UCSD-AML1 (cell line): ENCODE measurements at regions not wholly inside any gene's neighbourhood (a gene's known extent, or its start where the extent isn't known, plus 50 kb on each side); places are given as distances from the start of the nearest gene placed in this dataset.

Source experiments
- DNase-seq: peaks from one replicate; lab custom pipeline; 2025; ENCODE audit not compliant: unreplicated experiment; lab: John Stamatoyannopoulos, UW

DNA sequence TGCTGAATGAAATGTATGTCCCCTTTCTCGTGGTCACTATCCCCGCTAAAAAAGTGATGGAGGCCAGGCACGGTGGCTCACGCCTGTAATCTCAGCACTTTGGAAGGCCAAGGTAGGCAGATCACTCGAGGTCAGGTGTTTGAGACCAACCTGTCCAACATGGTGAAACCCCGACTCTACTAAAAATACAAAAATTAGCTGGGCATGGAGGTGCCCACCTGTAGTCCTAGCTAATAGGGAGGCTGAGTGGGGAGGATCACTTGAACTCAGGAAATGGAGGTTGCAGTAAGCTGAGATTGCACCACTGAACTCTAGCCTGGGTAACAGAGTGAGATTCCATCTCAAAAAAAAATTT, 91.4 kb upstream of the MKLN1 start:
- DNase-seq, result no peak

DNA sequence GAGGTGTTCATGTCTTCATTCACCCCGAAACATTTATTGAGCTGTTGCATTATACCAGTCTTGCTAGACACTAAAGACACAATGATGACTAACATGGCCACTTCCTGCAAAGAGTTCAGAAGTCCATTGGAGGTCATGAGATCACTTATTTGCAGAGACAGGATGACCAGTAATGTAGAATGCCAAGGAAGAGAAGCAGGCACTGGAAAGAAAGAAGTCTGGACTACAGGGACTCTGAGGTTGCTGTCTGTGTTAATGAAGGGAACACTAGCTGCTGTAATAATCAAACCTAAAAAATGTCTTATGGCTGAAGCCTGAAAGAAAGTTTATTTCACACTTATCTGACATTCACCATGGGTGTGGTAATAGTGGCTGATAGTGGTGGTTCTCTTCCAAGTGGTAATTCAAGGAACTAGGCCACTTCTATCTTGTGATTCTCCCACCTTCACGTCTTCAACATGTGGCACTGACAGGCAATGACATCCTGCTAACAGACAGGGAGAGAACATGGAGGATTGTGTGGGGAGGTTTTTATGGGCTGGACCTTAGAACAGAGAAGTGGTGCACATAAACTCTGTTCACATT, 89.2 kb upstream of the MKLN1 start:
- DNase-seq, result no peak

DNA sequence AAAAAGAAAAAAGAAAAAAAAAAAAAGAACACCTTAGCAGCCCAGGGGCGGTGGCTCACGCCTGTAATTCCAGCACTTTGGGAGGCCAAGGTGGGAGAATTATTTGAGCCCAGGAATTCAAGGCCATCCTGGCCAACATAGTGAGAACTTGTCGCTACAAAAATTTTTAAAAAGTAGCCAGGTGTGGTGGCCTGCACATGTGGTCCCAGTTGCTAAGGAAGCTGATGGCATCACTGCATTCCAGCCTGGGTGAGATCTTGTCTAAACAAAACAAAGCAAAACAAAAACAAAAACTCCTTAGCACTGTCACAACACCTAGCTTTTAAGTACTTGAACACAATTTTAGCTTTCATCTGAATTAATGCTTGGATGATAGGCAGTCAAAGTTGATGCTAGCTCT, 86.3 kb upstream of the MKLN1 start:
- DNase-seq, result no peak

DNA sequence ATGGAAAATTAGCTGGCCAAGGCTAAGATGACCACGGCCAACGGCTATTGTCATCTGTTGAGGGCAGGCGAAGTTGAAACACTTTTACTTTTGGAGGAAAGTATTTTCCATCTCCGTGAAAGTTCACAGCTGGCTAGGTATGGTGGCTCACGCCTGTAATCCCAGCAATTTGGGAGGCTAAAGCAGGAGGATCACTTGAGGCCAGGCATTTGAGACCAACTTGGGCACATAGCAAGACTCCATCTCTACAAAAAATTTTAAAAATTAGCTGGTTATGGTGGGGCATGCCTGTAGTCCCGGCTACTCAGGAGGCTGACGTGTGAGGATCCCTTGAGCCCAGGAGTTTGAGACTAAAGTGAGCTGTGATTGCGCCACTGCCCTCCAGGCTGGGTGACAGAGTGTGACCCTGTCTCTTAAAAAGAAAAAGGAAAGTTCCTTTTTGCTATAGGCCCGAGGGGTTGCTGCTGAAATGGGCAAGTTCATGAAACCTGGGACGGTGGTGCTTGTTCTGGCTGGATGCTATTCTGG, 85.5 kb upstream of the MKLN1 start:
- no peak for DNase-seq

DNA sequence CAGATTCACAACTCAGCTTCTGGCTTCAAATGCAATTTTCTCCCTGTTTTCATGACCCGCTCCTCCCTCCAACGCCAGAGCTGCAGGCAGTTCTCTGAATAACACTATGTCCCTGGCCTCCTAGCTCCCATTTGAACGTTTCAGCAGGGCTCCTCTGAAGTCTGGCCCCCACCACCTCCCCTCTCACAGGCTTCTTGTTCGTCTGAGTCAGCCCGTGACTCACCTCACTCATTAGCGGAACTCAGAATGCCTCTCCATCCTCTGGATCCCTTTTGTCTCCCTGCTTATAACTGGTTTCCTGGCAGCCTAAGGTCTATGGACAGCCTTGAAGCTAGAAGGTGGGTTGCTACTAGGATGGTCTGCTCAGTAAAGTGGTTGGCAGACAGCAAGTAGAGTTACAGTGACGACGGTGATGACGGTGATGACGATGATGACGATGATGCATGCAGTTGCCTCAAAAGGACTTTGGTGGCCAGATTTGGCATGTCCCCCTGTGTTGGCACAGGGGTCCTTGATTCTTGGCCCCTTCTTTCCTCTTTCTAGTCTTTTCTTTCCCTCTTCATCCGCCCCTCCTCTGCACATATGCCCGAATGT, 83.3 kb upstream of the MKLN1 start:
- DNase-seq, result no peak

DNA sequence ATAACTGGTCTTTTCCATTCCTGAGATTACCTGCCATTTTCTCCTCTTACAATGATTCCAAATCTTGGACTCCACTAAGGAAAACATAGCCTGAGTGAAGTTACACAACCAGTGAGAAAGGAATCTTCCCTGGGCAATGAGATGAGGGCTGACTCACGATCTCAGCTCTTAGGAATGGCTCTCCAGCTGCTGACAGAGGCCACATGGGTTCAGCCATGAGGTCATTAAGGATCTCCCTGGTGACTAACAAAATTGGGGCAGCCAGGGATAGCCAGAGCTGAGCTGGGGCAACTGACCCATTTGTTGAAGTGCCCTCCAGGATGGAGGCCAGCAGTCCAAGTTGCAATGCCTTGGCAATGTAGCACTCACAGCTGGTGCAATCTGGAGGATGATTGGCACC, 78.7 kb upstream of the MKLN1 start:
- no peak for DNase-seq

DNA sequence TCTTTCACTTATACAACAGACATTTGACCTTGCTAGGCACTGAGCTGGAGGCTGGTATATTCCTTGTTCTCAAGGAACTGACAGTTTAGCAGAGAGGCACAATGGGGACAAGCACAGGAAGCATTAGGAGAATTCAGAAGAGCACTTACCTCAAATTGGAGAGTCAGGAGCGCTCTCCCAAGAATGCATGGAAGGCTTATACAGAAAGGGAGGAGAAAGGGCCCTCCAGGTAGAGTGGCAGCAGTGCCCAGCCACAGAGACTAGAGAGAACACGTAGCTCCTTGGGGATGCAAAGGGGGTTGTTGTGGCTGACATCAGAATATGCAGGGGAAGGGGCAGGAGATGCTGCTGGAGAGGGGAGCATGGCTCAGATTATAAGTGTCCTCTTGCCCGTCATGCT, 78.2 kb upstream of the MKLN1 start:
- DNase-seq, result no peak

DNA sequence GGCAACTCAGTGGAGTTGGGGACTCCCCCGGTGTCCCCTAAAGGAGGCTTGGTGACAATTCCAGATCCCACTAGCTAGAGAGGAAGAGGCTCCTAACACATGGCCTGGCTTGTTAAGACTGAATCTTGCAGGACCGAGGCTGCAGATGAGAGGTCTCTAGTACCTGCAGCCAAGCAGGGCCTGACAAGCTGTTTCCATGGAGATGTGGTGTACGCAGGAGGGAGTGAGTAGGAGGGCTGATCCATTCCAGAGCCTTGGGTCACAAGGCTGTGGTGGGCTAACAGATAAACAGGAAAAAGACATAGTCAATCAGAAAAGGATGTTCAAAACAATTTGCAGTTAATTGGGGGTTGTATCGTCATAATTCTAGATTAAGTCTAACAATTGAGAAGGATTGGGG, 77.3 kb upstream of the MKLN1 start:
- no peak for DNase-seq

DNA sequence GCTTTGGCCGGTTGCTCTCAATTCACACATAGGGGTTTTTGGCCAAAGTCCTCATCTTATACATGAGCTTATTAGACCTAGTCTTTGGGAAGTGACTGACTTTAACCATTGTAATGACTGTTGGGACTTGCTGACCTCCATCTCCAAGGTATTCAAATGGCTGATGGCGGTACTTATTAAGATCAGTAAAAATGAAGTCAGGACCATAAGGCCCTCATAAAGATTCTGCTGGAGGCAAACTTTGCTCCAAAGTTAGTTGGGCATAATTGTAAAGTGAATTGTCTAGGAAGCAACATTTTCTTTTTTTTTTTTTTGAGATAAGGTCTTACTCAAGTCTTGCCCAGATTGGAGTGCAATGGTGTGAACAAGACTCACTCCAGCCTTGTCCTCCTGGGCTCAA, 76.3 kb upstream of the MKLN1 start:
- no peak for DNase-seq

DNA sequence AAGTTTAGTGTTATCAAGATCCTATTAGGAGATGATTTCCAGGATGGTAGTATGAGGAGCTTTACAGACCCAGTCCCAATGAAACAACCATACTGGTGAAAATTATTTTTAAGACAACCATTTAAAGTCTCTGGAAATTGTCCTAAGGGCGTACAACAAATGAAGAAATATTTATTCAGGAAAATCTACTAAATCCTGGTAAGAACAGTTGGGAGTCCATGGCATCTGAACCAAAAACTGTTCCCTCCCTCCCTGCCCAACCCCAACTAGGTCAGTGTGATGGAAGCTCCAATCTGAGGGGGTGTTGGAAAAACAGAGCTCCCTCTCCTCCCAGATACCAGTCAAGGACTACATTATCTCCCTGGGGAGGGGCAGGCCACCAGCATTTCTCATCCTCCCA, 74.7 kb upstream of the MKLN1 start:
- DNase-seq, result no peak

DNA sequence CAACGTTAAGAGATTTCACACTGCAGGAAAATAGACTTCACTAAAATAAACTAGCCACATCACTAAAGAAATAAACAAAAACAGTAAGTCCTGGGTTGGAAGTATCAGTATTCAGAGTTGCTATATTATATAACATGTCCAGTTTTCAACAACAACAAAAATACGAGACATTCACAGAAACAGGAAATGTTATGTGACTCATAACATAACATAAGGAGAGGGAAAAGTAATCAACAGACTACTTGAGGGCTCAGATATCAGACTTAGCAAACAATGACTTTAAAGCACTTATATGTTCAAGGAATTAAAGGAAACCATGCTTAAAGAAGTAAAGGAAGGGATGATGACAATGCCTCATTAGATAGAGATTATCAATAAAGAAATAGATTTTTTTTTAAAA, 73.5 kb upstream of the MKLN1 start:
- DNase-seq, result no peak

DNA sequence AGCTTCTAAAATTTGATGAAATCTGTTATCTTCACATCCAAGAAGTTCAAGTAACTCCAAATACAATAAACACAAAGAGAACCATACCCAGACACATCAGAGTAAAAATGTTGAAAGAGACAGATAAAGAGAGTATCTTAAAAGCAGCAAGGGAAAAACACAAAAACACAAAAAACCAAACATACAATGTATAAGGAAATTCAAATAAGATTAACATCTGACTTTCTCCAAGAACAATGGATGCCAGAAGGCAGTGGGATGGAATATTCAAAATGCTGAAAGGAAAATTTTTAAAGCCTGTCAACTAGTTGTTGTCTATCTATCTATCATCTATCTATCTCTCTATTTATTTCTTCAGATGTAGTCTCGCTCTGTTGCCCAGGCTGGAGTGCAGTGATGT, 72.4 kb upstream of the MKLN1 start:
- no peak for DNase-seq

DNA sequence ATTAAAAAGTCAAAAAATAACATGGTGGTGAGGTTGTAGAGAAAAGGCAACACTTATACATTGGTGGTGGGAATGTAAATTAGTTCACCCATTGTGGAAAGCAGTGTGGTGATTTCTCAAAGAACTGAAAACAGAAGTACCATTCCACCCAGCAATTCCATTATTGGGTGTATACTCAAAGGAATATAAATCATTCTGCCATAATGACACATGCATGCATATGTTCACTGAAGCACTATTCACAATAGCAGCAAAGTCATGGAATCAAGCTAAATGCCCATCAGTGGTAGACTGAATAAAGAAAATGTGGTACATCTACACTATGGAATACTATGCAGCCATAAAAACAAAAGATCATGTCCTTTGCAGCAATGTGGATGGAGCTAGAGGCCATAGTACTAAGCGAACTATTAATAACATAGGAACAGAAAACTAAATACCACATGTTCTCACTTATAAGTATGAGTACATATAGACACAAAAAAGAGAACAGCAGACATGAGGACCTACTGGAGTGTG, 66.1 kb upstream of the MKLN1 start:
- DNase-seq, result no peak

DNA sequence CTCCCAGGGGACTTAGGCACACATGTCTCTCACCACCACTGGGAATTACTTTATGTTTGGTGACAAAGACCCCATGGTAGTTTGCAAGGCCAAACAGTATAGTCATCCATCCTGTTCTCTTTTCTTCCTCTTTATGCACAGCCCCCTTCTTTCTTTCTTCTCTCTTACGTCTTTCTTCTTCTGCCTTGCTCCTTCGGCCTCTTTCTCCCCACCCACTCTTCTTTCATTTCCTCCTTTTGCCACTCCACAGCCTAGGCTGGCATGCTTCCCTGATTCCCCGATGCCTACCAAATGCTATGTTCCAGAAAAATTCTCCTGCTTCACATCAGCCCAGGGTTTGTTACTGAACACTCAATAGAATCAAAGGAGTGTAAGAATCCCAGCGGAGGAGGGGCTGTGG, 62.4 kb upstream of the MKLN1 start:
- no peak for DNase-seq

DNA sequence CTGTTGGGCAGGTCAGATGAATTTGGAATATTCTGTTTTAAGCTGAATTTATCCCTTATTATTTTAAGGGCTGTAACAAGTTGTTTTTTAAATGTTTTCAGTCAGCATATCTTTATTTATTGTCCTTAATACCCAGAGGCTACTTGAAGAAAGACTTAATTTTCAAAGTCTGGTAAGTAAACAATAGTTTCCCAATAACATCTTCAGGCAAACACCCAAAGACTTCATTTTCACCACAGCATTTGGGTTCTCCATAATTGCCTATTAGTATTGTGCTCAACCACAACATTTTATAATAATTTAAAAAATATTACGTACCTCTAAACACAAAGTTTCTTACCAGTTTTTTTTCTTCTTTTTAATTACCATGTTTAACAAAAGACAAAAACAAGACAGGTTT, 60.0 kb upstream of the MKLN1 start:
- no peak for DNase-seq

DNA sequence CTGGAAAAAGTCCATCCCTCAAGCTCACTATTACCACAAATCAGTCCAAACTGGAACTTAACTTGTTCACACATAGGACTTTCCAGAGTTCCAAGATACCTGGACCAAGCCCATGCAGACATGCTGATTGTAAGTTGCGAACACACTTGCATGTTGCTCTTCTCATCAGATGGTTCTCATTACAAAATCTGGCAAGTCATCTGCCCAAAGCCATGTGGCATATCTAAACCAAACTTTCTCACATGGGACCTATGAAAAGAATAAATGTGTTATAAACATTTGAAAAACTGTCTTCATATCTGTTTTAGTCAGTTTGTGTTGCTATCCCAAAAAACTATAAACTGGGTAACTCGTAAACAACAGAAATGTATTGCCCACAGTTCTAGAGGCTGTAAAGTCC, 58.8 kb upstream of the MKLN1 start:
- DNase-seq, result no peak

DNA sequence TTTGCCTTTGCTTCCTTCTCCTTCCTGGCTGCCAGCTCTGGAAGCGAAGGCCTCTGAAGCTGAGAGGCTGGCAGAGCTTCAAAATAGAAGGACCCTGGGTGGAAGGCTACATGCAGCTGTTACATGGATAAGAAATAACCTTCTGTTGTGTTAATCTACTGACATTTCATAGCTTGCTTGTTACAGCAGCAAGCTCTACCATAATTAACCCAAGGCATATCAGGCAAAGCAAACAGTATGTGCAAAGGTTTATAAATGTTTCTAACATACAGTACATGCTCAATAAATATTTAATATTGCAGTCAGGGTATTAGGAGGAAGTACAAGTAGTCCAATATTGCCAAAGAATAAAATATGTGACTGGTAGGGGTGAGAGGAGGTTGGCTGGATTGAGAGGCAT, 55.6 kb upstream of the MKLN1 start:
- DNase-seq, result no peak

DNA sequence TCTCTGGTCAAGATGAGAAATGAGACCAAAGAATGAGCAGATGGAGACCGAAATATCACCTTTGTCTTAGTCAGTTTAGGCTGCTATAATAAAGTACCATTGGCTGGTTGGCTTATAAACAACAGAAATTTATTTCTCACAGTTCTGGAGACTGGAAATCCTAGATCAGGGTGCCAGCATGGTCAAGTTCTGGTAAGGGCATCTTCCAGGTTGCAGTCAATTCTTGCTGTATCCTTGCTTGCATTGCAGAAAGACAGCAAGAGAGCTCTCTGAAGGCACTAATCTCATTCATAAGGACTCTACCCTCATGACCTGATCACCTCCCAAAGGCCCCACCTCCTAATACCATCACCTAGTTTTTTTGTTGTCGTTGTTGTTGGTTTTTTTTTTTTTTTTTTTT, 52.7 kb upstream of the MKLN1 start:
- no peak for DNase-seq

DNA sequence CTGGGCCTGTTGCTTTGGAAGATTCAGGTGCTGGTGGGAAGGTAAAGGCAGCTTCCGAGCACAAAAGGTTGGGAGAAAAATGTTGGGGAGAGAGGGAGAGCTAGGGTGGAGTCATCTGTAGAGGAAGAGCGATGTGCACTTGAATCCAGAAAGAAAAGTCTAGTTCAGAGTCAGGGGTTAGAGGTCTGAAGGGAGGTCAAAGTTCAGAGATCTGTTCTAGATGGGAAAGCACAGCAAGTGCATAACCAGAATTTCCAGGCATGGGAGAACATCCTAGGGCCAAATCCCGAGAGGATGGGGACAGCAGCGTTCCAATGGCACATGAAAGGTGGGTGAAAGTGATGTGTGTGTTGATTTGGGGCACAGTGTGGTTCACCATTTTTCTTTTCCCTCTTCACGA, 51.5 kb upstream of the MKLN1 start:
- no peak for DNase-seq

DNA sequence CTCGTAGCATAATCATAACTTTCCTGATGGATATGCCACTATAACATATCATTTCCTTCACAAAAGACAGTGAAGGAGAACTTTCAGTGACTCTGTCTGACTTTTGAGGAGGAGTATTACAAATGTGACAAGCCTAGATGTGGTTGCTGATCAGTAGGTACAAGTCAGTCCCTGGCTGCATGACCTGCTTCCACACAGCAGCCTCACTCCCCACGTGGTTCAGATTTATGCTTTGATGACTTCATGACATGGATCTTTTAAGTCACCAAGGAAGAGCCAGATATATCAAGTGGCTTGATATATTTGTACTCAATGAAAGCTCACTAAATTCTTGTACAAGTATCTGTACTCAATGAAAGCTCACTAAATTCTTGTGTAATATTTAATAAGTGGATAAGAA, 50.9 kb upstream of the MKLN1 start:
- DNase-seq, result no peak
